HG03457 (cell line): ENCODE measurements at regions not wholly inside any gene's neighbourhood (a gene's known extent, or its start where the extent isn't known, plus 50 kb on each side); places are given as distances from the start of the nearest gene placed in this dataset.
"Not testable (repeated sequence)": the region's sequence is repeated elsewhere in the genome, so short reads cannot be mapped to it uniquely, and the experiment has no call there.

ENCODE experiments used
- ATAC-seq: cut with Tn5 transposase; IDR thresholded peaks from one replicate; pipeline ENCODE4 v1.9.1; 2021; ENCODE audit warnings: moderate number of reproducible peaks; ENCODE audit not compliant: unreplicated experiment

- no peak for ATAC-seq
Measured at GRCh38 chr1:88488237-88488636, 195.8 kb upstream of the PKN2 start.

DNA sequence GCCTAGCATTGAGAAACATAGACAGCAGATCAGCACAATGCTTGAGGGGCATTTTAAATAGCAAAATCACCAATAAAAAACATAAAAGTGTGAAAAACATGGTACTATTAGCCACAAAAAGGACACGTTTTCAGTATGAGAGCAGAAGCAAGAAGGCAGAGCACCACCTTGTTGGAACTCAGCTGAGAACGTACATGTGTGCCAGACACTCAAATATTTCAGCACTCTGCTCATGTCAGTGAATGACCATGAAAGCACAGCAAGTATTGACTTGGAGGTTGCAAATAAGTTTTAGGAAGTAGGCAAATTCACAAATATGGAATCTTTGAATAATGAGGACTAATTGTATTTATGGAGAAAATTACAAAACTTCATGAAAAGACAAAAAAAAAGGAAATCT, 193.4 kb upstream of the PKN2 start:
- no peak for ATAC-seq

DNA sequence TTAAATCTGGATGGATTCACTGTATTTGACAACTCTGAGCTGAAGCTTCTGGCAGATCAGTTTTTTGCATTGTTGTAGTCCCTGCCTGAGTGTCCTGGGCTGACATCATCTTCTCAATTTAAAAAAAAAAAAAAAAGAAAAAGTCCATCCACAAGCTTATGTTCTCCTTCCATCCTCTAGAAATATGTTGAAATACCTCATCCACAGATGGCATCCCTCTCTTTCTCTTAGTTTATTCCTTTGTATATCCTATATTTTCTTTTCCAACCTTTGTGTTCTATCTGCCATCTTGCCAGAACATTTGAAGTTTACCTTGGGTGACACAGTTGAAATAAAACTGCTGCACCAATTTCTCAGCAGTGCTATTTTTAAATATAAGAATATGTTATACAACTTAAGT, 184.4 kb upstream of the PKN2 start:
- no peak for ATAC-seq

GRCh38 chr1:88502886-88503285, 181.2 kb upstream of the PKN2 start:
- ATAC-seq: no peak

DNA sequence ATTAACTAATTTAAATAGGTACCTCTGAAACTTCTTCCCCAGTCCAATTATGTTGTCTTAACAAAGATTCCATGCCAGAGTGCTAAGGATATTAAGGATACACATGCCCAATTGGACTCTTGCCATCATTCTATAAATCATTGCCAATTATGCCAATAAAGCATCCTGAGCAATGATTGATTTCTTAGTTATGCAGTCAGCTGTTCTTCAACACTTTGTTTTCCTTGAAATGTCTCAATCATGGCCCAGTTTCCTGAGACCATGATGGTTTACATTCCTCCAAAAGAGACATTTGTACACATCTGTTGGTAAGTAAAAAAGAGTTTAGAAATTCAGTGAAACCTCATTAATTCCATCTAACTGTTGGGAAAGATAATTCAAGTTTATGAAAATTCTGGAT, 180.4 kb upstream of the PKN2 start:
- no peak for ATAC-seq

- no peak for ATAC-seq
Measured at GRCh38 chr1:88504601-88505000, 179.5 kb upstream of the PKN2 start.

DNA sequence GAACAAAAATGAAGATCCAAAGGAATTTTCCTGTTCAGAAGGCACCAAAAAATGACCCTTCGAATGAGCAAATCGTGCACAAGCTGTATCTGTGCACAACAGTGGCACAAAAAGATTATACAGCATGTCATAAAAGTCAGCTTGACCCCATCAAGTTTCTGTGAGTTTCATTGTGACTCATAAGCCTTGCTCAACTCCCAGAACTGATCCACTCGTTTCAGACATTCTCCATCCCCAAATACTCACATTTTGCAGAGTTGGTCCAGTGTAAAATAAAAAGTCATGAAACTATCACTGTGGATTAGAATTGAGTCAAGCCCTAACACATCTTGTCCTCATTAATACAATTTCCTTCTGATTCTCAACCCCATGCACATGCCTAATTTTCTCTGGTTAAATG, 174.7 kb upstream of the PKN2 start:
- no peak for ATAC-seq

DNA sequence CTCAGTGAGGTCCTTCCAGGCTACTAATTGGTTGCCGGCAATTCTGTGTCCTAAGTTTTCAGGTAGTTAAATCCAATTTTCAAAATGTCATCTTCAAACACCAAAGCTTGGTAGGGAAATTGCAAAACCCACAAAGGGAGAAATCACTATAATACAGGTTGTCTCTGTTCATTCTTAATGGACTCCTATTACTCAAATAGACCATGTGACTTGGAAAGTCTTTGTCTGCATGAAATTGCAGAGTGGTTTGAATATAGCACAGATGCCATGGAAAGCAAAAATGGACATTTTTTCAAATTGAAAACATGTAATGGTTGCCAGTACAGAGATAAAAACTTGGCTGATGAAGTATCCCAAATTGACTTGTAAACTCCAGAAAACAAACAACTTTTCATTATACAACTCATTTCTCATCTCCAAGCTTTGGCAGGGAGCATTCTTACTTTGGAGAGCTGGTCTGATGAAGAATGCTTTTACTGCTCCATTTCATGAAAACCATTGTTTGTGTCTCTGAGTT, 169.5 kb upstream of the PKN2 start:
- ATAC-seq: no peak

- ATAC-seq: not testable (repeated sequence)
Measured at GRCh38 chr1:88517499-88517898, 166.6 kb upstream of the PKN2 start.

DNA sequence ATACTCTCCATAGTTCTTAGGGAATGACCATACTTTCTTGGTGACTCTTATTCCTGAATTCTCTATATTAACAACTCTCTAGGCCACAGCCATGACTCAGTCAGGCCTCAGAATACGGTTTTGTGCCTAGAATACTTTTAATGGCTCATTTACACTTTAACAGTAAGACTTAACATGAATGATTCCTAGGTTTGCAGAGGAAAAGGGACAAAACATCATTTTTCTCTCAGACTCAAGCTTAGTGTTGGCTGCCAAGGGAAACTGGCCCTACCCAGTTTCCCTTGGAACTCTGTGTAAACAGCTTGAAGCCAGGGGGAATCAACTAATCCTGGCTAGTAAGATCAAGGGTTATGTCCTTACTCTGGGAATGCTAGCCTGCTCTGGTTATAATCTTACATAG, 164.9 kb upstream of the PKN2 start:
- no peak for ATAC-seq

DNA sequence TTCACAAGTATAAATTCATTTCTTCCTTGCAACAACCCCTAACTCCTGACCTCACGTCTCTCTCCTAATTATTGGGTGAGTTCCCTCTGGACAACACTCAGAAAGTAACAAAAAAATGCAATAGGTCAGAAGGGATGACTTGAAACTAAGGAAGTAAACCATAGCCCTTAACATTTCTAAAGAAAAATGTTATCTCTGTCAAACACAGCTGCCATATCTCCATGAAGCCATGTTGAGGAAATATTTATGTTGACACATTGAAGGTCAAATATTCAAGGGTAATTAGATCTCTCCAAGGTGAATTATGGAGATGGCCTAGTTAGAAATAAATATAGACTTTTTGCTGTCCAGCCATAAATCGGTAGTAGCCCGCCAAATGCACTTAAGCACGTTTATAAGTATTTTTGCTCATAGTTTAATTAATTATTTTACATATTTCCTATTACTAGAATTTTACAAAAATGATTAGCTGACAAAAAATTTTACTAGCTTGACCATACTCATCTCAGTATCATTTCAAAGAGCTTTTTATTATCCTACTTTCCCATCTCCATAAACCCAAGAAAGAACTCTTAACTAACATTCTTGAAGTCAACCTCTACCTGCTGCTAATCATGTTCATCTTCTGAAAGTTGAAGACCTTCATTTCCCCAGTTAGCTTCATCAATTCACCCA, 160.1 kb upstream of the PKN2 start:
- no peak for ATAC-seq

DNA sequence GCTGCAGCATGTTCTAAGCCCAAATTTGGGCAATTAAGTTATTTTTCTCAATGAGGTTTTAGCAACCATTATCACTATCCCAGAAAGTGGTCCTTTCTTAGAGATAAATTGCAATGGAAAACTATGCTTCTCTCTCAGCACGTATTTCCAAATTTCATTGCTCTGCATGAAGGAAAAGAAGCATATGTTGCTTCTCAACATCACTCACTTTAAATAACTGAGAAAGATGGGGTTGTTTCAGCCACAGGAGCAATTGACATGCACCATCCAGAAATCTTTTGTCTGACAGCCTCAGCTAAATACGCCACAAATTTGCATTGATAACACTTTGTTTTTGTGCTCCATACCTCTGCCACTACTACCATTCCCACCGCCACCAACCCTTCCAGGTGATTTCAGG, 157.6 kb upstream of the PKN2 start:
- ATAC-seq: no peak

GRCh38 chr1:88528792-88529191, 155.3 kb upstream of the PKN2 start:
- no peak for ATAC-seq

DNA sequence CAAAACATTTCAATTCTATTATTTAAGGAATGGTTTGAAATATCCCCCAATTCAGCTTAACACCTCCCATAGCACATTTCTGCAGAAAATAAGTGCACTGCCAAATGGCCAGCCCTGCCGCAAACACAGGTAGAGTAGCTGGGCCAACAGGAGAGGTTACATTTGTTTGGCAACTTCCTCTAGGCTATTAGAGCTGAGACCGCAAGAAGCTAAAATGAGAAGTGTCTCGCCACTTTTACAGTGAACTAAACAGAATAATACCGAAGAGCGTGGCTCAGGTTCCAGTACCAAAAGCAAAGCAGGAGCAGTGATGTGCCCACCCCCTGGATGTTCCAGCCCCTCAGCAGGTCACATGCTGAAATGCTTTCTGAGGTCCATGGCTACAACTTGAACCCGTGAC, 154.5 kb upstream of the PKN2 start:
- no peak for ATAC-seq

GRCh38 chr1:88530246-88530645, 153.8 kb upstream of the PKN2 start:
- ATAC-seq: no peak

GRCh38 chr1:88537787-88538186, 146.3 kb upstream of the PKN2 start:
- ATAC-seq: no peak

DNA sequence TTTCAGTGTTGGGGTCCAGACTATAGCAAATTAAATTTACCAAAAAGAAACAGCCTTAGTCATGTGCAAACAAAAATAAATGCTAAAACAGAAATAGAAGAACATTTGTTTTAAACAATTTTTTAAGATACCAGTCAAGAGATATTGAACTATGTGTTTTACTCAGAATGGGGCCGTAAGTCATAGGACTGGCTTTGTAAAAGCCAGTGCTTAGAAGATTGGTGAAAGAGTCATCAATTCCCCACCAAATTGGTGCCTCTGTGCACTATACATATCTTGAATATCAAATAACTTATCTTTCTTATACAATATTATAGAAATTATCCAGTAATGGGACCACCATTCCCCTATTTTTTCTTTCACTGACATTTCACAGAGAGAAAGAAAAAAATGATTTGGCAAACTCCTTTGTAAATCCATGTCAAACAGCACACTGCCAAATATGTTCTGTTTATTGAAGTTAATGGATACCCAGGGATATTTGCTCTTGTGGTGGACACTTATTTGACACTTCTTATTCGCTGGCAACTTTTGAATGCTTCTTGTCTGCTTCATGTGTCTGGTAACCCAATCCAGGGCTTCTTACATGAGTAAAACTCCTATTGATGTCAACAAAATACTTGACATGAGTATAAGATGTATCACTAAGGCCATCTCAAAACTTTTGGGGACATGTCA, 145.7 kb upstream of the PKN2 start:
- ATAC-seq: no peak

- ATAC-seq: no peak
Measured at GRCh38 chr1:88540255-88540654, 143.8 kb upstream of the PKN2 start.

DNA sequence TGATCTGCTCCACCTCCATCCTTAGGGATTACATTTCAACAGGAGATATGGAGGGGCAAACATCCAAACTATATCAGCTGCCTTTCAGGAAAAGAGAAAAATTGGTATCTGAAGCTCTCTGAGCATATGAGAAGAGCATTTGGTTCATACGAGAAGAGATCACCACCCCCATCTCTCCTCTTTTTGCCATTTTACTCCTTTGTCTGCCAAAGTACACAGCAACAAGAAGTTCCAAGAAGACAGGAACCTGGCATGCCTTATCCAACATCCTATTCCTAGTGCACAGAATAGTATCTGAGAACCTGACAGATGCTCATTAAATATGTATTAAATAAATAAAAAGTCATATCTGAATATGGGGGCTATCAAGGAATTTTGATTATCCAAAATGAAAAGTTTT, 142.5 kb upstream of the PKN2 start:
- no peak for ATAC-seq

GRCh38 chr1:88544195-88544594, 139.9 kb upstream of the PKN2 start:
- no peak for ATAC-seq

- no peak for ATAC-seq
Measured at GRCh38 chr1:88549536-88549935, 134.5 kb upstream of the PKN2 start.

- ATAC-seq: no peak
Measured at GRCh38 chr1:88552226-88552625, 131.8 kb upstream of the PKN2 start.

GRCh38 chr1:88557014-88557413, 127.1 kb upstream of the PKN2 start:
- no peak for ATAC-seq
